Fibroblast of lung (primary cell): ENCODE measurements at regions not wholly inside any gene's neighbourhood (a gene's known extent, or its start where the extent isn't known, plus 50 kb on each side); places are given as distances from the start of the nearest gene placed in this dataset.

Source experiments
- CTCF ChIP-seq, 2 donors: IDR thresholded peaks in 1 of 2; conservative IDR thresholded peaks in 1 of 2; 1 replicate in 1 of 2; 2 replicates in 1 of 2; pipeline ENCODE4 v1.5.1; 2011 to 2012; ENCODE audit warnings: low read length in 2 of 2, control low read depth in 1 of 2, inconsistent platforms in 1 of 2, low read depth in 1 of 2, mild to moderate bottlenecking in 1 of 2
- EZH2 ChIP-seq: IDR thresholded peaks from 2 replicates; pipeline ENCODE4 v1.5.1; 2012; ENCODE audit warnings: low read length, control low read depth, mild to moderate bottlenecking; ENCODE audit errors: missing control alignments

DNA sequence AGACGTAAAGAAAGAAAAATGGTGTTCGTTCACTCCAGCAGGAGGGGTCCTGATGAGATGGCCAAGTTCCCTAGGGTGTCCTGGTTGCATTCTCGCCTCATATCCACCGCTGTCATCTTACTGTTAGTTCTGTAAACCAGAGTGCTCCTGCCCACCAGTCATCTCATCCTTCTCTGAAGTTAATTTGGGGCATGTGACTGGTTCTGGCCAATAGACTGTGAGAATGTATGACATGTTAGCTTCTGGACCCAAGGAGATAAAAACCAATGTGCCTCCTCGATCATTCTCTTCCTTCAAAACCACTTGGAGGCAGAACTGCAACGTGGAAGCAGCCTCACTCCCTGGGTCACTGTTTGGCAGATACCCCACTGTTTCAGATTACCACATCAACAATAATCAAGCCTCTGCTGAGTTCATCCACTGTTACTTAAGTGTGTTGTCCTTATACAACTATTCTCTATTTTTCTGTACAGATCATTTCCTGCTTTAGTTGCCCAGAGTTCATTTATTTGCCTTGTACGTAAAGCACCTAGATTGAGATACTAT lies 759.1 kb downstream of the TSN start:
- TF ChIP-seq CTCF (conservative IDR thresholded peaks at IDR 0.05 in 1 of 2, IDR thresholded peaks at IDR 0.05 in 1 of 2; ENCODE audit: low read depth in 1 of 2, low read length in 2 of 2) (no peak), EZH2 (no peak)
